ENCODE measurements at regions not wholly inside any gene's neighbourhood (a gene's known extent, or its start where the extent isn't known, plus 50 kb on each side); places are given as distances from the start of the nearest gene placed in this dataset.

DNA sequence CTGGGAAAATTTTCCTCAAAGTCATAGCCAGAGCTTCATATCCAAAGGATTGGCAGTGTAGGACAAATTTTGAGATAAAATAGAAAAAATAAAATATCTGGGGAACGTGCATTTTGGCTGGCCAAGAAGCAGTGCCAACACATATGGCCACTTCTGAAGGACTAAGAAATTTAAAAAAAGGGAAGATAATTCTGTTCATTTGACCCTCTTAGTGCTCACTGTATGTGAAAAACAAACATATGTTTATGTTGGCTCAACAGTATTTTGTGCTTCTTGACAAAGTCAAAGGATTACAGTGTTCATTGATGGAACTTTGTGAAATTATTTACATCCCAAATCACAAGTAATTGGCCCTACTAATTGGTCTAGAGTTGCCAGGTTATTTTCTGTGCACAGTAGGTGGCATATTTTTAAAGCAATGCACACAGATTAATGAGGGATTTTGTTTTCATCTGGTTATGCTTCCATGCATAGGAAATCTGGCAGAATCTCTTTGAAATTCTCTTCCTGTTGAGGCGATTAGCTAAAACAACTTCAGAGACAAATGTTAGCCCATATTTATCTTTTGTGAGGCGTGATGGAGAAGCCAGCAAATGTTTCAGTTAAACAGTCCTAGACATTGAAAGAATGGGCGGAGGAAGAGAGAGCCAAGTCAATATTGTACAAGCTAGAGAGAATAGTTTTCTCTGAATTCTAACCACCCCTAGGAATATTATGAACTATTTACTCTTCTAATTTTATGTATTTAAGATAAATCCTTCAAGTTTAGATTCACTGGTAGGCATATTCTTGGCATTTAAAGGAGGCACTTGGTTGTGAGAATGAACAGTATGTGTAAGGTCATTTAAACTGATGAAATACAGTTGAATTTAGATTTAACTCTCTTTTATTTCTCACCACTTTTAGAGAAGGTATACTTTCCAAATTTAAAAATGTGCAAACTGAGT, 237.7 kb upstream of the MBL2 start:
- no peak for DNase-seq

DNA sequence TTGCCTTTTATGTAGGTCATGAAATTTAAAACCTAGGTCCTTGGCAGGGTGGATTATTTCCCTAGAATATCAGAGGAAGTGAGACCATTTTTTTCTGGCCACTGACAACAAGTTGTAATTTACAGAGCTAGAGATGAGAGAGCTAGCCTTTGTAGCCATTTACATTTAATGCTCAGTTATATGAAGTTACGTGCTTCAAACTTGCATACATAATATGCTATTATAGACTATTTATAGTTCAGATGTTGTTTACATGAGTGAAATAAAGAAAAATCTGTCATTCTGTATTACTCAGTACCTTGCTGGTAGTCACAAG, 234.9 kb upstream of the MBL2 start:
- DNase-seq: no peak

DNA sequence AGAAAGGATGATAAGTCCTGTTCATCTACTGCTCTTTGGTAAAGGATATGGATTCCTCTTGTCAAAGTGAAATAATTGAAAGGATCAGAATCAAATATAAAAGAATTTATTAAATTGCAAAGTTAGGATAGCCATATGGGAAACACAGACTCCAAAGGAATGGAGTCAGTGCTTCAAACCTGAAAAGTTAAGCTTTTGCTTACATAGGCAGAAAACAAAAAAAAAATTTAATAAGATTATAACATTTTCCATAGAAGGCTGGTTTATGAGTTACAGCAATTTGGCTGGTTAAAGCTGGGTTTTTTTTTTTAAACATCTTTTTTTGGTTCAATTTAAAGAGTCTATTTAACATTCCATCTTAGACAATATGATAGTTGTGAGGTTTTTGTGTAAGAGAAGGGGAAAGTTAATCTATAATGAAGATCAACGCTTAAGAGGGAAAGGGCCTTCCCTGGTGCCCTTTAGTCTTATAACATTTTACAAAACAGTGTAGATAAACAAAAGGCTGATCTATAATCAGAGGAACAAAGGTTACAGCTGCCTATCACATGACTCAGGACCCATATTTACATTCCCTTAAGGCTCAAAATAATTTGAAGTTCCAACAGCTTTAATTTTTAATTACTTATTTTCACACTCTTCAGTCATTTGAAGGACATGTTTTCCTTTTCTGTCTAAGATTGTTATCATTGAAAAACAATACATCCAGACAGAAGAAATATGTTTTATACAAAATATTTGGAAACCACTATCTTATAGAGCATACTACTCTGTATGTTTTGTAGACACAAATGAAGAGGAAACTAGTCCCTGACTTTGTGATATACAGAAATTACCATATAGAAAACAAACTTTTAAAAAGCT, 234.3 kb upstream of the MBL2 start:
- DNase-seq: no peak

DNA sequence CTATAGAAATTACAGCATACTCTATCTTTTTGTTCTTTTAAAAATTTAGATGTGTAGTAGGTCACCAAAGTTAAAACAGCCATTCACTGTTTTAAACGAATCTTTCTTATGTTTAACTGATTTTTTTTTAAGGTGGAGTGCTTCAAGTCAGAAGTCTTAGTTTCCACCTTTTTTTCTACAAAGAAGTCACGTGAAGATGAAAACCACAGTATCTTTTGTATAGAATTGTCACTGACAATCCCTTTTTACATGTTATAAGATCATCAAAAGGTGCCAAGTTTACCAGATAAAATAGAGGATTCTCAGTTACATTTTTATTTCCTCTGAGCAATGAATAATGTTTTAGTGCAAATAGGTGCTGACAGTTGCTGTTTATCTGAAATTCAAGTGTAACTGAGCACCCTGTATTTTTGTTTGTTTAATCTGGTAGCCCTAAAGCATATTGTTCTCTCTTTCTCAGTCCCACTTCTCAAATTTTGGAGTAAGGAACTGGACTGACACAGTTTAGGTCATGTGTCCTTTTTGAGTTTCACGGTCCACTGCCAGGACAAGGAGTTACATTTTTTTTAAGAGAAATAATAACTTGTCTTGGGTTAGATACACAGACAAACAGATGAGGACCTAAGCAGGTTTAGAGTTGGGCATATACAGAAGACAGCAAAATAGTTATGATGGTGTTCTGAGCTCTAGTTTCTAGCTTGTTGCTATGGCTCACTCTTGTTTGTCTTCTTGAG, 233.2 kb upstream of the MBL2 start:
- no peak for DNase-seq

DNA sequence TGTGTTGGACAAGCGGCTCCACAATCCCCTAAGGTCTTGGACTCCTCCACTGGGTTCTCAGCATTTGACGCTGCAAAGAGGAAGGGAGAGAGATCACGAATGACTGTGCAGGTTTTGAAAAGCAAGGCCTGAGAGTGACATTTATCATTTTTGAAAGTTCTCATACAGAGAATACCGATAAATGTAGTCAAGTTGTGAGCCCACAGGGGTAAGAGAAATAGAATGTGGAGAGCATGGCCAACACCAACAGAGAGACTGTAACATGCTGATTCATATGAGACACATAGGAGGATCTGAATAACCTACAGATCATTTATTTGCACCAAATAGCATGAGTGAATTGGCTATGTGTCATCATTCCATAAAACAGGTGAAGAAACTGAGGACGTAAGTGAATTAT, 230.5 kb upstream of the MBL2 start:
- no peak for DNase-seq

DNA sequence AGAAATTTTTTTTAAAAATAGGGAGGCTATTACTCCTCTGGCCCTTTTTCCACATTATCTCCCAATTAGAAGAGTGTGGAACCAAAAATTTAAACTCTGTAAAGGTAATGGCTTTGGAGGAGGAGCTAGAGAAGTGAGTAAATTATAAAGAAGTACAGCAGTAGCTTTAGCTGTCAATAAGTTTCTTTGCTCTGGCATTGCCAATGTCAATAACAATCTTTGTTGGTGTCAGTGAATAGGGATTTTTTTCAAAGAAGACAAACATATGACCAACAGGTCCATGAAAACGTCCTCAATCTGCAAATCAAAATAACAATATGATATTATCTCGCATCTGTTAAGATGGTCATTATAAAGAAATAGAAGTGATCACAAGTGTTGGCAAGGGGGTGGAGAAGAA, 227.1 kb upstream of the MBL2 start:
- DNase-seq: no peak

DNA sequence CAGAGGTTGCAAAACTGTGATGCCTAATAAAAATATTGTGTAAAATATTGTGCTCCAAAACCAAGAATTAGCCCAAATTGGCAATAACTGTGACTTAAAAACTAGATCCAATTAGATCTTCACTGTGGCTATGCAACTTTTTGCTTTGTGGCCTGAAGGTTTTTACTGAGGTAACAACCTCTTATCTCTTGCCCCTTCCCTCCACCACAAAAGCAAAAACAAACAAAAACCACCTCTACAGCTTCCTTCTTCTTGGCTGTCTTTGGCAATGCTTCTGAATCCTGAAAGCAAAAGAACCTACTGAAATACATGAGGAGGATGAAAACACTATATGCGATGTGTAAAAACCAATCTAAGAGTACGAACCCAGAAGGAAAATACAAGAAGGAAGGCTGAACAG, 226.7 kb upstream of the MBL2 start:
- no peak for DNase-seq

DNA sequence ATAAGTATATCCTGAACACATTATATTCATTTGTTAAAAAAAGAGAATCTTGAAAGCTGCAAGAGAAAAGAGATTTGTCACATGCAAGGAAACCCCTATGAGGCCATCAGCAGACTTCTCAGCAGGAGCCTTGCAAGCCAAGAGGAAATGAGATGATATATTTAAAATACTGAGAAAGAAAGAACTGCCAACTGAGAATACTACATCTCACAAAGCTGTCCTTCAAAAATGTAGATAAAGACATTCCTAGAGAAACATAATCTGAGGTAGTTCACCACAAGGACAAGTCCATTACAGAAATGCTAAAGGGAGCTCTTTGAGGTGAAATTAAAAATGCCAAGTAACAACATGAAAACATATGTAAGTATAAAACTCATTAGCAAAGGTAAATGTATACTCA, 224.4 kb upstream of the MBL2 start:
- no peak for DNase-seq

DNA sequence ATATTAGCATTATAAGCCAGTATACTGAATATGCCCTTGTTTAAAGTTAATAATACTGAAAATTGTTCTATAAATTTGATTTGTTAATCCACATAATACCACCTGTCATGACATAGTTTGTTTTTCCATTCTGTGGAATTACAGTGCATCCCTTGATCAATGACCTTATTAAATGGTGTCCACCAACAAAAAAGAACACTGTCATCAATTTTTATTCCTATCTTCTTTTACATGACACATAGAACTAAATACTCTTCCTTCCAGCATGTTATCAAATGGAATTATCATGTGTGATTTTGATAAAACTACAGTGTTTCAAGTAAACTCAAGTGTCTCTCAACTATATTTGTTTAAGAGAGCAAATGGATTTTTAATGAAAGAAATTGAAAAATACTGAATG, 221.8 kb upstream of the MBL2 start:
- no peak for DNase-seq

DNA sequence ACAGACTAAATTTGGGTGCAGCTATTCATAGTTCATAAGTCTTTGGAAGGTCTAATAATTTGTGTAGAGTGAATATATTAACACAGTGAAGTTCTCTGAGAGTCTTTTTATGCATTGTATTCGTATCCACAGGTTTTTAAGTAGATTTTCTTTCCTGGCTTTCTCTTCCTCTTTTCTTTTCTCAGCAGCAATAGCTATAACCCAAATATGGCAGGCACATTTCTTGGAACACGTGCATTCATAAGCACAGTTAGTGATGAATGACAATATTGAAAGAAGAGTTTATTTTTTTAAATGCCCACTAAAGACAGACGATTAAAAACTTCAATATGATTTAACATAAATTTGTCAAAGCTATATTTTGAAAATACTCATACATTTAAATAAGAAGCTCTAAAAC, 220.5 kb upstream of the MBL2 start:
- no peak for DNase-seq

DNA sequence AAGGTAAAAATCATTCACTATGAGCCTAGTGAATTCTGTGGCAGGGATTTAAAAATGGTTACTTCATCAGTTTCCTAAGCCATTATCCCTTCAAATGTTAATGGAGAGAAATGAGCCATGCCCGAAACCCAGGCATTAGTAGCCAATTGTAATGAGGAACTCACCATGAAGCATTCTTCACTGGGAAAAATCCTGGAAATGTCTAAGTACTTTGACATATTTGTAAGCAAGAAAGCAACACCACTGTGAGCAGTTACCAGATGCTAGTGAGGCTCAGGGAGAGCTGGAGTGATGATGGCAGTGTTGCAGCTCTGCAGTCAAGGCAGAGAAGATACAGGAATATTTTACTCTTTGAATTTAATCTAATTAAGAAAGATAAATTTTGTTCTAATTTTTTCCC, 220.0 kb upstream of the MBL2 start:
- DNase-seq: no peak

DNA sequence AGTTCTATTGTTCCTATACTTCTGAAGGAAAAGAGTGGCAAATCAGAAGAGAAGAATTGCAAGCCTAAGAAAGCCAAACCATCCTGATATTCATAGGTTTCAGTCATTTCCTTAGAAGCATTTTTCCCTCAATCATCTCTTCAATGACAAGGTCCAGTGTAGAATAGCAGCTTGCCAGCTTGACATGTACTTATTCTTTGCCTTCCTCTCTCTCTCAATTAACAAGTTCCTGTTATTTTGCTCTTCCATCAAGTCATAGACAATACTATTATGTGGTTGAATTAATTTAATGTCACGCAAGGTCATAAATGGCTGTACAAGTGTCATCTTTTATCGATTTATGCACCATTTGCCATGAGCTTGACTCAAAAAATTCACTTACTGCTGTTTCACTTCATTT, 216.3 kb upstream of the MBL2 start:
- DNase-seq: no peak

DNA sequence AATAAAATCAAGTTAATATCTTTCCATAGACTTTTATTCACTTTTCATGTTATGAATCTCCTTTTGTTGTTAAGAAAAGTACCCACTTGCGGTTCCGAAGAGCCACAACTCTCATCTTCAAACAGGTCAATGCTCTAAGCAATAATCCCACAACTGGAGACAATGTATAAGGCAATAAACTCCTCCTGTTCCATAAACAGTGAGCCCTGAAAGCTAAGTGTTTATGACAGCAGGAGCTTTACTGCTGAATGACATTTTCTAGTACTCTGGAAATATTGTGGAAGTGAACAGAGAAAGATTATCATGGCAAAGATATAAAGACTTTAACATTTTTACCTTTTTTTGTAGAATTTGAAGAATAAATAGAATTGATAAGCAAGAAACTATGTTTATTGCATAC, 213.5 kb upstream of the MBL2 start:
- DNase-seq: no peak

DNA sequence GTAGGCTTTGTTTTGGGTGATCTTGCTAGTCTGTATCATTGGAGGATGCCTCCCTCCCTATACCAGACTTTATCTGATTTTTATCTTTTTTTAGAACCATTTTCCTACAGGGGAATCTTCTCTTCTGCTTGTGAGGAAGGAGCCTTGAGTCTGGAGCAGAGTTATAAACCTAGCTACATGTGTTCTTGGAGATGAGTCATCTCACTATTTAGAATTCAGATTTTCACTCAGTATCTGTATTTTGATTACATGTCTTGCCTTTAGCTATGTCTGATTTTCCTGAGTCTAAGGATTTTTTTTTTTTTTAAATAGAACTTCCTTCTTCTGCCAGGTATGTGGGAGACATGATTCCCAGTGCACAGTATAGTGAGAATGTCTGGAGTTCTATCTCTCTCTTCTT, 211.6 kb upstream of the MBL2 start:
- no peak for DNase-seq

DNA sequence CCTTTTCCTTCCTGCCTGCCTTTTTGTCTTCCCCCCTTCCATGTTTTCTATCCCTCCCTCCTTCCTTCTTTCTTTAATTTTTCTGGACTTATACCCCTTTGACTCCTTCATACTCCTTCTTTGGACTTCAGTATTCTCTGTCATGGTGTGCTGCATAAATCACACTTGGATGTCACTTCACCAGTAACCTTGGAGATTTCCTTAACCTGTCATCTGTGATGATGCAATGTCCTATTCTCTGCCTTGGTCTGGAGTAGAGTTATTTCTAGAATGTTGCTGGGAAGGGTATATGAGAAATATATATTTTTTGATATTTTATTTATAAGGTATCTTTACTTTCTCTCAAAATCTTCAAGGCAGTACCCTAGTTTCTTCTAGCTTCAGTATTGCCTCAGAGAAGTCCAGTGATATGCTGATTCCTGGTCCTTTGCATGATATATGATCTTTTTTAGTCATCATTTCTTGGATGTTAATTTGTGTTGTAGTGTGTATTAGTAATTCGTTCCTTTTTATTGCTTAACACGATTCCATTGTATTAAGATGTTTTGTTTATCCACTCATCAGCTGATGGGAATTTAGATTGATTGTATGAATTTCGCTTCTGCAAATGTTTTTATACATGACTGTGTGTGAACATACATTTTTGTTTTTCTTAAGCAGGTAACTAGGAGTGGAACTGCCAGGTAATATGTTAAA, 206.9 kb upstream of the MBL2 start:
- no peak for DNase-seq

DNA sequence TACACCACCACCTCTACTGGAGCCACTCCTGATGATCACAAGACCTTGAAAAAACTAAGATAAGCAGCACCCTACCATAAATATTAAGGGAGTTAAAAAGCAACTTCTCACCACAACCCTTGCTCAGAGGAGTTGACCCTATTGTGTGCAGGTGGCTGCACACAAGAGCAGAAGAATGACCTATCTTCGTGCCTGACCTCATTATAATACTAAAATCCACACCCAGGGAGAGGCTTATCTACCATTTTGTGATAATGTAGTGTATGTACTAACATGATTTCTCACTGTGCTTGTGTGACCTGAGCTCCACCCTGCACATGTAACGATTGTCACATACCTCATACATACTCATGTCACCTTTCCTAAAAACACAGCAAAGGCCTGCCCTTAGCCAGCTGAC, 205.0 kb upstream of the MBL2 start:
- DNase-seq: no peak

DNA sequence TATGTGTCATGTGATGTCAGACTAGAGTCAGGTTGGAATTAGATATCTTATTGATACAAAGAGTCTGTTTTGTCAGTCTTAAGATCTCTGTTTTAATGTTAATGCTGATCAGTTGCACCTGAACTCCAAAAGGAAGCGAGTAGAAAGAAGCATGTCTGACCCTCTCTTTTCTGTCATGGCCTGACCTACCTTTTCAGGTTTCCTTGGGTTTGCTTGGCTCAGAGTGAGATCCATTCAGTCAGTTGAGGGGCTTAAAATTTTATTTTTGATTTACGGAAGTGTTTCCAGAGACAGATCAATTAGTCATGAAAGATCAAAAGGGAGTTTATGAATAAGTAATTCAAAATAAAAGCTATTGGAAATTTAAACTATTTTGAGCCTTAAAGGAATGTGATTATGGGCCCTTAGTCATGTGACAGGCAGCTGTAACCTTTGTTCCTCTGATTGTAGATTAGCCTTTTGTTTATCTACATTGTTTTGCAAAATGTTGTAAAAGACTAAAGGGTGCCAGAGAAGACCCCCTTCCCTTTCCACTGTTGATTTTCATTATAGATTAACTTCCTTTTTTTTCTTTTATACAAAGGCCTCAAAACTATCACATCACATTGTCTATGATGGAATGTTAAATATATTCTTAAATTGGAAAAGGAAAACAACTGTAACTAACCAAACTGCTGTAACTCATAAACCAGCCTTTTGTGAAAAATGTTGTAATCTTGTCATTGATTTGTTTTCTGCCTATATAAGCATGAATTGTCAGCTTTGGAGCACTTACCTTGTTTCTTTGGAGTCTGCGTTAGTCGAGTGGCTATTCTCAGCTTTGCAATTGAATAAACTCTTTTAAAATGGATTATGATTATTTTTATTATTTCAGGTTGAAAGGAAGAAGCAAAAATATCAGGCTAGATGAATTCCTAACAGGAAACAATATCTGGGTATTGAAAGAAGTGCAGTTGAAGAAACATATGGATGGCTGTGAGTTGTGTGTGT, 195.5 kb upstream of the MBL2 start:
- no peak for DNase-seq

DNA sequence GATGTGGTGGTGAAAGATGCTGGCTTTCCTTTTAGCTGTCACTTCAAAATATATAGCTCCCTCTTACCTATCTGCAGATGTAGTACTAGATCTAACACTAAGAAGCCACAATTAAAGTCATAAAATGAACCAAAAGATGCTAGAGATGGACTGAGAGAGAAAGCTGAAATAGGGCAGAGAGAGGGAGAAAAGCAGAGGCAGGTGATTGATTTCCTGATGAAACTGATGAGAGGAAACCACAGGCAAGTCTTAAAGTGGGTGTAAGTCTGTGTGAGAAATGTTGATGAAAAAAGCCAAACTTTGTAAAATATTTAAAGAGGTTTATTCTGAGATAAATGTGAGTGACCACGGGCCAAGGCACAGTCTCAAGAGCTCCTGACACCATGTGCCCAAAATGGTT, 194.3 kb upstream of the MBL2 start:
- no peak for DNase-seq

DNA sequence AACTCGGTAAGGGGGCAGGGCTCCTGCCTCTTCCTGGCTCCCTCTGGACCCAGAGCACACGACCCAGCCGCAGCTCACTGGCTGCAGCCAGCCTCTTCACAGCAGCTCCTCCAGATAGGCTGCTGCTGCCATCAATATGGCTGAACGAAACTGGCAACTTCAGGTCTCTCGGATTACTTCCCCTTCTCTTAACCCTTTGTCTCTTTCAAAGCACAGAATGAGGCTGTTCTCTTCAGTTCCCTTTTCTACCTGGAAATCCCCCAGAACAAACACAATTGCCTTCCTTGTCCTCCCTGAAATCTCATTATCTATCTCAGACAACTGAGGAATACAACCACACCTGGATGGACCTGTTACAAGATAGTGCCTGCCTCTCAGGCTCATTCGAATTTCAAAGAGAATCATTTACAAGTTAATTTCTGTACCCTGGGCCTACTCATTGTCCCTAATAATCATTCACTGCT, 193.4 kb upstream of the MBL2 start:
- DNase-seq: no peak

DNA sequence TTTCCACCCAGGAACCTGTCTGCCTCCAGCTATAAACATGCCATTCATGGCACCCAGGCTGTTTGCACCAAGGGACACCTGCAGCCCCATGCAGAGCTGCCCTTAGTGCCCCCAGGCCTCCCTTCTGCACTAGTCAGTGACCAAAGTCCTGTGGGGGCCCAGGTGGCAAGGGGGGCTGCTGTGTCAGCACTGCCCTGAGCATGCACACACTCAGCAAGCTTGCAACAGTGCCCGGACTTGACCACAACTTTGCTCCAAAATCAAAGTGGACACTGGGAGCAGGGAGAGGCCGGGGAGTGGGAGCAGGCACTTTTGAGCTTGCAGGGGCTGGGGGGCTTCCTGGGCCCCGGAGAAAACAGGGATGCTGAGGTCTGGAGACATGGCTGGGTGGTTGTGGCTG, 192.9 kb upstream of the MBL2 start:
- no peak for DNase-seq

Data from amygdala (tissue), 56 donors.